GF-D8 (cell line): ENCODE measurements at regions not wholly inside any gene's neighbourhood (a gene's known extent, or its start where the extent isn't known, plus 50 kb on each side); places are given as distances from the start of the nearest gene placed in this dataset.
"Not testable (repeated sequence)": the region's sequence is repeated elsewhere in the genome, so short reads cannot be mapped to it uniquely, and the experiment has no call there.

Experiments used
- DNase-seq: peaks from one replicate; lab custom pipeline; 2025; lab: John Stamatoyannopoulos, UW

DNA sequence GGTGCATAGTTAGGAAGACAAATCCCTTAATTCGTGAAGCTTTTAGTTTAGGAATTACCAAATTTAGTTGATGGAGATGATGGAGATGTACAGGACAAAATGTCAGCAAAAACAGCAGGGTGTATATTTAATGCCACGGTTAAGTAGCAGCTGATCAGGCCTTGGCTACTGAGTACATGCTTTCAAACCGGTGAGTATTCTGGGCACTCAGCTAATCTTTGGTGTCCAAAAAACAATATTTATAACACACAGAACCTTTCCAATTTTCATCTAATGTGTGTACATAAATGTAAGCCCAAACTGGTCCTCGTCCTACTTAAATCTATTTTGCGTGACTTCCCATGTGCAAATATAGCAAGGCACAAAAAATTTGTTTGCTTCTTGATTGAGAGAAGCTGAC is 703.4 kb upstream of the LINC00305 start:
- no peak for DNase-seq

DNA sequence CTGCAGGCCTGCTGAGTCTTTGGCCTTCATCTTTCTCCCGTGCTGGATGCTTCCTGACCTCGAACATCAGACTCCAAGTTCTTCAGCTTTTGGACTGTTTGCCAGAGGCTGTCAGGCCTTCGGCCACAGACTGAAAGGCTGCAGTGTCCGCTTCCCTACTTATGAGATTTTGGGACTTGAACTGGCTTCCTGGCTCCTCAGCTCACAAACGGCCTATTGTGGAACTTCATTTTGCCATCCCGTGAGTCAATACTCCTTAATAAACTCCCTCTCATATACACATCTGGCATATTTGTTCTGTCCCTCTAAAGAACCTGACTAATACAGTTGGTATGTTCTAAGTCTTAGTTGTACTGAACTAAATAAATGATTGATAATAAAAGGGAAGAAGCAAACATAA is 702.8 kb upstream of the LINC00305 start:
- DNase-seq: no peak

DNA sequence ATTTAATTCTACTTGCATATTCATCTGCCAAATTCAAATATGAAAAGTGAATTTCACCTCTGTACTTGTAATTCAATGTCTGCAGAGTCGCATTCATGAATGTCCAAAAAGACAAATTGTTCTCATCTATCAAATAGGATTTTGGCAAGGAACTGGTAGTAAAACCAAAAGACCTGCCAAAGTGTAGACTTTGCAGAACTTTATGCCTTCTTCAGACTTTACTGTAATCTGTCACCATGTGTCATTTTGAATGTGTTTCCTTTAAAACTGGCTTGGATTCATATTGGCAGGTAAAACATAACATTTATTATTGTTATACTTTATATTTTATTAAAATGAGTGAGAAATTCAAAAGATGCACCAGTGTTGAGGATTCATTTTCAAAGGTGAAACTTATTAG is 701.9 kb upstream of the LINC00305 start:
- no peak for DNase-seq

DNA sequence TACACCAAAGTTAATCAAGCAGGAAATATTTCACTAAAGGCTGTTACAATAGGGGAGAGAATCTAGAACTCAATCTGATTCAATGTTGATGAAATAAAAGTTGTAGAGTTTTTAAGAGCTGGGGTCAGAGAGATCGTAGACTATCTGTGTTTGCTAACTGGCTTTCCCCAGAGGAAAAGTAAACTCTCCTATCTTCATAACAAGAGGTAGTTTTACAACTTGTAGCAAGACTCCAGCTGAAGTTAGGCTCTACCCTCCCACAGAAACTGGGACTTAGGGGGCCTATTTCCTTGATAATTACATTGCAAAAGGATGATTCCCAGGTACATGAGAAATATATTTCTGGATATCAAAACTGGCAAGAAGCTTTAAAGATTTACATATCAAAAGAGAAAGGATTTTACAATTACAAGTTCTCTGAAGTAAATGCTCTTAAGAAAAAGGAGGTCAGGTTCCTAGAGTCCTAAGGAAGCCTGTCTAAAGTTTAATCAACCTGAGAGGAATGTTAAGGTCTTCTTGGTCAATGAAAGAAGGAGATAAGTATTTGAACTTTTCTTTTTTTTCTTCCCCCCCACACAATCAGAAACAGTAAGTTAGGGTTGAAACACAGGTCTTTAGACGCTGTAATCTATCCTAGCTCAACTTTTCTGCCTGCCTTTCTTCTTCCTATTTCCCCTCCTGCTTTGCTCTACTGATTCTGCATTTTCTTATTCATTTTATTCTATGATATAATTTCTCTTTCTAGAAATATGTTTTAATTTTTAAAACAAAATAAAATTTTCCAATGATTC is 692.2 kb upstream of the LINC00305 start:
- no peak for DNase-seq

DNA sequence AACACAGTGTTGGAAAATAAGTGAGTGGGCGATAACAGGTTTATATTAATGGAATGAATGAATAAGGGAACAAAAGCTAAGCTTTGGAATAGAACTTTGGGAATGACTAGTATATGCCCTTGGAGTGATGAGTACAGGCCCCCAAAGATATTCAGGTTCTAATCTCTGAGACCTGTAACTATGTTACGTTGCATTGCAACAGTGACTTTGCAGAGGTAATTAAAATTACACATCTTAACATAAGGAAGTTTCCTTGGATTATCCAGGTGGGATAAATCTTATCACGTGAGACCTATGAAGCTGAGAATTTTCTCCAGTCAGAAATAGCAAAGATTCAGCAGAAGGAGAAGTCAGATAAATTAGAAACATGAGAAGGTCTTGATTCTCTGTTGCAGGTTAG is 661.5 kb upstream of the LINC00305 start:
- no peak for DNase-seq

DNA sequence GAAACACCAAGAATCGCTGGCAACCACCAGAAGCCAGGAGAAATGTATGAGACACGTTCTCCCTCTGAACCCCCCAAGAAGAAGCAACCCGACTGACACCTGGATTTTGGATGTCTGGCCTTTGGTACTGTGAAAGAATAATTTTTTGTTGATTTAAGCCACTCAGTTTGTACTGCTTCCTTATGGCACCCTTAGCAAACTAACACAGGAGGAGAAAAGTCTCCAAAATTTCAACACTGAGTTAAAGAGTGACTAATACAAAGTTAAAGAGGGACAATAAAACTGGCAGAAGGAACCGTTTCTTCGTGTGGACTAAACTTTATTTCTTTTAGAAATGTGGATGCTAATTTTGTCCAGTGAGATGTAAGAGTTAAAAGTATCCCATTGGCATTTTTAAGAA is 660.9 kb upstream of the LINC00305 start:
- no peak for DNase-seq

DNA sequence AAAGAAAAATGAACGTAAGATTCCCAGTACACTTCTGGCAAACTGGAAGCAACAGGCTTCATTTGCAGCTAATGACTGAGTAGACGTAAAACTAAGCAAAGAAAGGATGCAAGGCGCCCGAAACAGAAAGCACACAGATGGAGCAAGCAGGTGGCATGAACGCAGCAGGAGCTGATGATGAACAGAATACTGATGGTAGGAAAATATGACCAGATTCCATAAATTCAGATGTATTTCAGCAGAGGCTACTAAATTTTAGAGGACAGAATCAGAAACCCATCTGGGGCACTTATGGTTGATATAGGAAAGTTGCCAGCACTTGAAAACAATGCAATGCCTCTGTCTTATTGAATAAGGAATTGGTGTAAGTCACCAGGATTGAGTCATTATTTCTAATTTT is 658.7 kb upstream of the LINC00305 start:
- DNase-seq: no peak

DNA sequence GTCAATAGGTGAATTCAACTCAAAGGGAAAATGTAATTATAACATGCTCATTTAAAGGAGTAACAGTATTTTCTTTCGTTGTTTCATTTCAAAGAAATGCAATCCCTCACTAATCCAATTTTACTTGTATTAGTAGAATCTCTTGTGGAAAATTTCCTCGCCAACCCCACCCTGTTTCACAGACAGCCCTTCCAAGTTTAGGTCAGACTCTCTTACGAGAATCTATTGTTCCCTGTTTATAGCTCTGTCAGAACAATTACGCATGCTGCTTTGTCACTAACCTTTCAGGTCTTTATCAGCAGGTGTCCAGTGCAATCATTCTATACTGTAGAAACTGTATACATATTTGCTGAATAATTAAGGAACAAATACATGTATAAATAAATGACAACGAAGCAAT is 657.8 kb upstream of the LINC00305 start:
- DNase-seq: no peak

DNA sequence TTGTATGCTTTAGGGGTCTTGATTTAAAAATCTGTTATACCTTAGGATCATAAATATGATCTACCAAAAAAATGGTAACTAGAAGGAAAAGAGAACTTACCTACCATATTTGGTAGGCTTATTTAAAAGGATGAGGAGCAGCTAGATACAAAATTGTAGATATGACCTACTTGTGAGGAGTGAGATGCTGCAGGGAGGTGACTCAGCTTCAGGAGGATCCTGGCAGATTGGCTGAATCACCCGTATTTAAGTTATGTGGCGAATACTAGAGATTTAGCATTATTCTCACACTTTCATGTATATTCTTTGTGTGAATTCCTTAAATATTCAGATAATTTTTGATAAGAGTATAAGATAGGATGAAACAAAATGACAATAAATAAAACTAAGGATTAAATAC is 657.3 kb upstream of the LINC00305 start:
- DNase-seq: no peak

DNA sequence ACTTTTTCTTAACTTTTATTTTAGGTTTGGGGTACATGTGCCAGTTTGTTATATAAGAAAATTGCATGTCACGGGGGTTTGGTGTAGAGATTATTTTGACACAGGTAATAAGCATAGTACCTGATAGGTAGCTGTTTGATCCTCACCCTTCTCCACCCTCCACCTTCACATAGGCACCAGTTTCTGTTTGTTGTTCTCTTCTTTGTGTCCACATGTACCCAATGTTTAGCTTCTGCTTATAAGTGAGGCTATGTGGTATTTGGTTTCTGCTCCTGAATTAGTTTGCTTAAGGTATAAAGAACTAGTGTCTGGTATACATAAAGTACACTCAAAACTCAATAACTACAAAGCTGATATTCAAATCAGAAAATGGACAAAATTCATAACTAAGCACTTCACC is 654.6 kb upstream of the LINC00305 start:
- DNase-seq: no peak

DNA sequence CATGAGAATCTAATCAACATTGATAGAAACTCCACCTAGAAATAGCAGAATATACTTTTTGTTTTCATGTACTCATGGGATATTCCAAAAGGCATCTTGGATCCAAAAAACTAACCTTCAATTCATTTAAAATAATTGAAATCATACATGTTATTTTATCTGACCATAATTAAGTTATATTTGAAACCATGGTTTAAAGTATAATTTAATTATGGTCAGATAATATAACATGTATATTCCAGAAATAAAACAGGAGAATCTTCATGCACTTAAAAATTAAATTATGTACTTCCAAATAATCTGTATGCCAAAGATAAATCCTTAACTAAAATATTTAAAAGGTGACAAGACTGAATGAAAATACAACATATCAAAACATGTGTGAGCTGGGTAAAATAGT is 651.3 kb upstream of the LINC00305 start:
- no peak for DNase-seq

DNA sequence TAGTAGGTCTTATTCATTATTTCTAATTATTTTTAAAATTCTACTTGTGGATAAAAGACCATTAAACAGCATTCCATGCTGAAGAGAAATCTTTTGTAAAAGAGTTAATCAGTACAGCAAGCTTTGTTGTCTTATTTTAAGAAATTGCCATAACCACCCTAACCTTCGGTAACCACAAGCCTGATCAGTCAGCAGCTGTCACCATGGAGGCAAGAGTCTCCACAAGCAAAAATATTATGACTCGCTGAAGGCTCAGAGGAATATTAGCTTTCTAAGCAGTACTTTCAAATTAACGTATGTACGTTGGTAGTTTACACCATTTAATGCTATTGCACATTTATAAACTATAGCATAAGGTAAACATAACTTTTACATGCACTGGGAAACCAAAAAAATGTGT is 650.5 kb upstream of the LINC00305 start:
- no peak for DNase-seq

DNA sequence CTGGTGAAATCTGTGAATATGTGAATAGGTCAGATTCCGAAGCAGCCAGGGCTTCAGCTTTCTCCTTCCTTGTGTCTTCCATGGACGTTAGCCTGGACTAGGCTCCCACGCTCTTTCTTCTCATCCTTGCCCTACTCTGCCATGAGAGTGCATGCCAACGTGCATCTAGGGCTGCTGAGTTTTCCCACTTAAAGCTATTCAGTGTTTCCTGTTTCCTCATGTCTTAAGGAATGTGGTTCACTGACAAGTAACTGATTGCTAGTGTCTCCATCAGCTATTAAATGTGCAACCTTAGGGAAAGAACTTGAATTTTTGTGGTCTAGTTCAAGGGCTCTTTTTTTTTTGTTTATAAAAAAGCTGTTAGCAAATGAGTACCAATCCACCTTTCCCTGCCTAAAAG is 642.3 kb upstream of the LINC00305 start:
- DNase-seq: no peak

DNA sequence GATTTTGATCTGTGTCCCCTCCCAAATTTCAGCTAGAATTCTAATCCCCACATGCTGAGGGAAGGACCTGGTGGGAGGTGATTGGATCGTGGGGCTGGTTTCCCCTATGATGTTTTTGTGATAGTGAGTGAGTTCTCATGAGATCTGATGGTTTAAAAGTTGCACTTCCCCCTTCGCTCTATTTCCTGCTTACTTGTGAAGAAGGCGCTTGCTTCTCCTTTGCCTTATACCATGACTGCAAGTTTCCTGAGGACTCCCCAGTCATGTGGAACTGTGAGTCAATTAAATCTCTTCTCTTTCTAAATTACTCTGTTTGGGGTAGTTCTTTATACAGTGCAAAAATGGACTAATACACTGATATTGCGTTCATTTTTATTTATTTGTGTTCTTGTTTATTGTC is 636.8 kb upstream of the LINC00305 start:
- no peak for DNase-seq

DNA sequence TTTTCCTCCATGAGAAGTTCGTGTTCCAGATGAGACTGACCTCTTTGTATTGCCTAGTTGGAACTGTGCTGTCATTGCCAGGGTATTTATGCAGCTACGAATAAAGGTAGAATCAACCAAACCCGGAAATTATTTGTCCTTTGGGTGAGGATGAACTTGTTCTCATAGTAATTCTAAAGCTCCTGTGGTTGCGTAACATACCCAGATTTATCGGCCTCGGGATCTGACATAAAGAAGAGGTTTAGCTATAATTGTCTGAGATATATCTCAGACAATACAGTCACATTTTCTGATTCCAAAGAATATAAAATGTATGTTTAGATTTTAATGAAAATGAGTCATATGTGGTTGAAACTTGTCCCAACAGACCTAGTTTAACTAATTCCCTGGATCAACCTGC is 628.7 kb upstream of the LINC00305 start:
- DNase-seq: no peak

DNA sequence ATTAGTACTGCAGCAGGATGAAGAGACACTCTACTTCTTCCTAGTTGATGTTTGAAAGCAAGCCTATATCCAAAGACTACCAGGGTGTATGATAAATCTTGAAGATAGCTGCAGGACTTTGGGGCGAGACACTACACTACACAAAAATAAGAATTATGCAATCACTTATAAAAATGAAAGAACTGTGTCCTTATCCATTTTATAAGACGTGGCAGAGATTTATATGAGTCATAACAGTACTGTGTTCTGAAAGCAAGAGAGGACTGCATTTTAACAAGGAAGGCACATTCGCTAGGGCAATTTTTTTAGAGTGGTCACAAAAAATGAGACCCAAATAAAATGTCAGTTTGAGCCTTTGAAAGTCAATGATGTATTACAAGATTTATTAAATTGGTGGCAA is 617.0 kb upstream of the LINC00305 start:
- DNase-seq: no peak

DNA sequence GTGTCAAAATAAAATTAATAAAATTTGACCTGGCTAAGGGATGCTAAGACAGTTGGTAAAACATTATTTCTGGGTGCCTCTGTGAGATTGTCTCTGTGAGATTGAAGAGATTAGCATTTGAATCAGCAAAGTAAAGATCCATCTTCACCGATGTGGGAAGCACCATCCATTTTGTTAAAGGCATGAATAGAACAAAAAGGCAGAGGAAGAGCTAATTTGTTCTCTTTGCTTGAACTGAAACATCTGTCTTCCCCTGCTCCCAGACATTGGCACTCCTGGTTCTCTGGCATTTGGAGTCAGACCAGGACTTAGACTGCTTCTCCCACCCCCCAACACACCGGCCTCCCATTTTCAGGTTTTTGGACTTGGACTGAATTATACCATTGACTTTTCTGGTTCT is 603.8 kb upstream of the LINC00305 start:
- no peak for DNase-seq

DNA sequence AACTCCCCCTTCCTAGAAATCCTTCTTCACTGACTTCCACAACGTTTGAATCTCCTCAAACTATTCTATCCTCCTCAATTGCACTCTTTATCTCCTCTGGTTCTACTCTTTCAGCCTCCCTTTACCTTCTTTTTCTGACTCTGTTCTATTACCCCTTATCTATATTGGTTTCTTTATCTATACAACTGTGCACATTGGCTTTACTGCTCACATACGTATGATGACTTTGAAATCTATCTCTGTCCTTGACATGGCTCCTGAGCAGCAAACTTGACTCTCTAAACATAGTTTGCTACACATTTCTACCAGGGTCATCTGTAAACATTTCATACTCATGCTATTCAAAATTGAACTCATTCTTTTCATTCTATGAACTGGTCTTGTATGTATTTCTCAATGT is 601.0 kb upstream of the LINC00305 start:
- no peak for DNase-seq

DNA sequence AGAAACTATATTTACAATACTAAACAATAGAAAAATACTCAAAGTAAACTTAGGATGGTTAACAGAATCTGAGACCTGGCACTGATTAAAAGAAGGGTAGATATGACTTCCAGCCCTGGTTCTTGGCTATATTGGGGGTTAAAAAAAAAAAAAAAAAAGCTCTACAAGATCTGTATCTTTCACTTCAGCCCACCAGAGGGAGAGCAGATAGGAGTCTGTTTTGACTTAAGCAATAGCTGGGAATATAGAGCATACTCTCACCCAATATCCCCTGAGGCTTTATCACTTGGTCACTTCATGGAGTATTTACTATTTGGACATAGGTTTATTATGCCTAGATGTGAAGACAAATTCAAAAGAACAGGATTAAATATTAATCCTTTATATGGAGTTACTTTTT is 598.9 kb upstream of the LINC00305 start:
- DNase-seq: no peak

DNA sequence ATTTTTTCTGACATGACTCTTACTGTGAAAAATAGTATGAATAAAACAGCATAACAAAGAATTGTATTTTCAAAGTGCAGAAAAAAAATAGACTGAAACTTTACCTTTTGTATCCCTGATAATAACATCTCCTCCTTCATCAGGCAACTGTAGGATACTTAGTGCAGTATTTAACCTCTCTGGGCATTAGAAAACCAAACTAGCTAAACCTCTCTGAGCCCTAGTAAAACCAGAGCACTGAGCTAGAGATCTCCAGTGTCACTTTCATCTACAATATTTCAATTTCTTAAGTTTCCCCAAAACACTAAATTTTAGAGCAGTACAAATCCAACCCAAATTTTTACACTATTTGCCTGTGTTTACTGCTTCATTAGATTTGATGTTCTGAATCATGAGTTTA is 594.0 kb upstream of the LINC00305 start:
- DNase-seq: no peak

DNA sequence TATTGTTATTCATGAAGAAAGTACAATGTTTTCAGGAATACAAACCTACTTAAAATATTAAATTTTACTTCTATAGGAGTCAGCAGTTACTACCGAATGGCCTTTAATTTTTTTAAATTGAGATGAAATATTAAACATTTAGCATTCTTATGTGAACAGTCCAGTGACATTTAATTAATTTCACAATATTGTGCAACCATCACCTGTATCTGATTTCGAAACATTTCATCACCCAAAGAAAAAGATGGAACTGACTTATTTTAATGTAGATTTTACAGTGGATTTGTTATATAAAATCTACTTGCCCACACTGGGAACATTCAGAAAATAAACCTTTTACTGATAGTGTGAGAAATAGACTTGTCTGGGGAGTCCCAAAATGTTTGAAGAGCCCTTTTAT is 585.2 kb upstream of the LINC00305 start:
- no peak for DNase-seq

DNA sequence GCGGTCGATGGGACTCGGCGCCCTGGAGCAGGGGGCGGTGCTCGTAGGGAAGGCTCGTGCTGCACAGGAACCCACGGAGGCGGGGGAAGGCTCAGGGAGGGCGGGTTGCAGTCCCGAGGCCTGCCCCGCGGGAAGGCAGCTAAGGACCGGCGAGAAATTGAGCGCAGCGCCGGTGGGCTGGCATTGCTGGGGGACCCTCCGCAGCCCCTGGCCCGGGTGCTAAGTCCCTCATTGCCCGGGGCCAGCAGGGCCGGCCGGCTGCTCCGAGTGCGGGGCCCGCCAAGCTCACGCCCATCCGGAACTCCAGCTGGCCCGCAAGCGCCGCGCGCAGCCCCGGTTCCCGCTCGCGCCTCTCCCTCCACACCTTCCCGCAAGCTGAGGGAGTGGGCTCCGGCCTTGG is 576.8 kb upstream of the LINC00305 start:
- DNase-seq: not testable (repeated sequence)

DNA sequence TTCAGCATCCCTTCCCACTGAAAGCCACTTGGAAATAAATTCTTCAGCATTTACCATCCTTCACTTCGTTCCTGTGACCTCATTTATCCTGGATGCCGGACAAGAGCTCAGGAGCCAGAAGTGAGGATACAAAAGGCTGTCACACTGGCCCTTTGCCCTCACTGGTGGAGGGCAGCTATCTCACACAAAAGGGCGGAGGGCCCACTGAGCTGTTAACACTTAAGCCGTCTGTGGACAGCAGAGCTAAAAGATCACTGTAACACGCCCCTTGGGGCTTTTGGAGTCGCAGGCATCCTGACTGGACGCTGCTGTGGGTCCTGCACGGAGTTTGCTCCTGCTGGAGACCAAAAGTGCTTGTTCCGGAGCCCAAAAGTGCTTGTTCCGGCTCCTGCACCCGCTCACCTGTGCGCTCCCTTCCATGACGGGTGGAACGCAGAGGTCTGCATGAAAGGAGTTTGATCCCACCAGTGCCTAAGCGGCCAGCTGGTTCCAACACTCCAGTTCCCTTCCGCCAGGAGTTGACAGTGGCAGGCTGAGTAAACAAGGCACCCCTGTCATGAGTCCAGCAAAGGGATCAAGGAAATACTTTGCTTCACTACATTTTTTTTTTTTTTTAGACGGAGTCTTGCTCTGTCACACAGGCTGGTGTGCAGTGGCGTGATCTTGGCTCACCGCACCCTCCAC is 572.0 kb upstream of the LINC00305 start:
- no peak for DNase-seq

DNA sequence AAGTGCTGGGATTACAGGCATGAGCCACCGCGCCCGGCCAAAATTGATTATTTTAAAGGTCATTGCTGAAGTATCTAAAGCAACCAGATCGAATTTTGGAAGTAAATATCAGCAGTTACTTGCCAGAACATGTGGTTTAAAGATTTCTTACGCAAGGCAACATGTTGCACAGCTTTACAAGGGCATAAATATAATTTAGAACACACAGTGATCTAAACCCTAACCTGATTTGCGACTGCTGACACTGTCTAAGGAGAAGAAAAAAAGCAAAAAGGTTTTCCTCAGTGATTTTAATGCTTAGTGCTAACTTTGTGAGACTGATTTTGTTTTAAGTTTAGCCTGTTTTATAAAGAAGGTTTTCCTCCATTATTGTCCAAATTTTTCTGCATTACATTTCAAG is 569.9 kb upstream of the LINC00305 start:
- no peak for DNase-seq
